ENCODE measurements at regions not wholly inside any gene's neighbourhood (a gene's known extent, or its start where the extent isn't known, plus 50 kb on each side); places are given as distances from the start of the nearest gene placed in this dataset.
"Not testable (repeated sequence)": the region's sequence is repeated elsewhere in the genome, so short reads cannot be mapped to it uniquely, and the experiment has no call there.

GRCh38 chr15:99799854-99800250 is 66.6 kb upstream of the LYSMD4 start:
- H2AFZ ChIP-seq (ENCODE audit: low read depth, low read length); H3K4me1 ChIP-seq (ENCODE audit: control insufficient read depth, extremely low read depth, insufficient read depth, low read length); FAIRE-seq; H3K79me2 ChIP-seq (ENCODE audit: control insufficient read depth, insufficient read depth, low read length); H3K36me3 ChIP-seq (ENCODE audit: control insufficient read depth in 2 of 2, extremely low read depth in 1 of 2, insufficient read depth in 2 of 2, low read length in 2 of 2); H3K9me3 ChIP-seq (replicated peaks; ENCODE audit: control insufficient read depth, insufficient read depth, low read length); dilution Hi-C loops (cut with MboI; ENCODE audit: extremely low pct_ligation_motif_present, low sequenced_read_pairs); intact Hi-C loops (cut with micrococcal nuclease); H3K4me3 ChIP-seq (replicated peaks in 1 of 3; ENCODE audit: insufficient read depth in 1 of 3, low read depth in 1 of 3, low read length in 3 of 3); DNase-seq (ENCODE audit: low read depth, low spot score); H3K27ac ChIP-seq (ENCODE audit: insufficient read depth, low read depth, low read length); H3K9ac ChIP-seq (replicated peaks; ENCODE audit: extremely low read depth, insufficient read depth, low read length); H4K20me1 ChIP-seq (replicated peaks; ENCODE audit: control insufficient read depth, extremely low read depth, insufficient read depth, low read length); POLR2A ChIA-PET; BruUV-seq (replicated peaks); H3K4me2 ChIP-seq (ENCODE audit: insufficient read depth, low read length); H3K9me1 ChIP-seq (replicated peaks; ENCODE audit: control insufficient read depth, extremely low read depth, insufficient read depth, low read length); H3K27me3 ChIP-seq (ENCODE audit: control insufficient read depth in 2 of 2, insufficient read depth in 2 of 2, low read length in 2 of 2): not testable (repeated sequence)
- CTCF ChIA-PET = interaction anchor here (3.4 kb wide), 1 partner anchor 527 kb away, joined by 19 read pairs; no protein-coding TSS in a partner anchor

GRCh38 chr15:99799182-99799853 is 66.1 kb upstream of the LYSMD4 start:
- H4K20me1 ChIP-seq (replicated peaks; ENCODE audit: control insufficient read depth, extremely low read depth, insufficient read depth, low read length); FAIRE-seq; dilution Hi-C loops (cut with MboI; ENCODE audit: extremely low pct_ligation_motif_present, low sequenced_read_pairs); H3K36me3 ChIP-seq (ENCODE audit: control insufficient read depth in 2 of 2, extremely low read depth in 1 of 2, insufficient read depth in 2 of 2, low read length in 2 of 2); H3K9ac ChIP-seq (replicated peaks; ENCODE audit: extremely low read depth, insufficient read depth, low read length); H3K27ac ChIP-seq (ENCODE audit: insufficient read depth, low read depth, low read length); H2AFZ ChIP-seq (ENCODE audit: low read depth, low read length); H3K4me1 ChIP-seq (ENCODE audit: control insufficient read depth, extremely low read depth, insufficient read depth, low read length); H3K9me3 ChIP-seq (replicated peaks; ENCODE audit: control insufficient read depth, insufficient read depth, low read length); H3K4me3 ChIP-seq (replicated peaks in 1 of 3; ENCODE audit: insufficient read depth in 1 of 3, low read depth in 1 of 3, low read length in 3 of 3); BruUV-seq (replicated peaks); POLR2A ChIA-PET; H3K79me2 ChIP-seq (ENCODE audit: control insufficient read depth, insufficient read depth, low read length); DNase-seq (ENCODE audit: low read depth, low spot score); H3K4me2 ChIP-seq (ENCODE audit: insufficient read depth, low read length); H3K27me3 ChIP-seq (ENCODE audit: control insufficient read depth in 2 of 2, insufficient read depth in 2 of 2, low read length in 2 of 2); H3K9me1 ChIP-seq (replicated peaks; ENCODE audit: control insufficient read depth, extremely low read depth, insufficient read depth, low read length); intact Hi-C loops (cut with micrococcal nuclease): not testable (repeated sequence)
- CTCF ChIA-PET = interaction anchor here (2.0 to 3.4 kb wide), 2 partner anchors 526 to 1967 kb away, joined by 19 to 21 read pairs; no protein-coding TSS in a partner anchor

- CTCF ChIA-PET = interaction anchor here (2.0 to 3.4 kb wide), 2 partner anchors 524 to 1969 kb away, joined by 19 to 21 read pairs; no protein-coding TSS in a partner anchor
- dilution Hi-C loops (cut with MboI; ENCODE audit: extremely low pct_ligation_motif_present, low sequenced_read_pairs); H3K79me2 ChIP-seq (ENCODE audit: control insufficient read depth, insufficient read depth, low read length): not testable (repeated sequence)
Measured at GRCh38 chr15:99796940-99797870, 64.0 kb upstream of the LYSMD4 start.

More at GRCh38 chr15:99796940-99797870, 64.0 kb upstream of the LYSMD4 start:
- H3K36me3 ChIP-seq (ENCODE audit: control insufficient read depth in 2 of 2, extremely low read depth in 1 of 2, insufficient read depth in 2 of 2, low read length in 2 of 2); H3K4me2 ChIP-seq (ENCODE audit: insufficient read depth, low read length); H3K4me1 ChIP-seq (ENCODE audit: control insufficient read depth, extremely low read depth, insufficient read depth, low read length); H2AFZ ChIP-seq (ENCODE audit: low read depth, low read length); DNase-seq (ENCODE audit: low read depth, low spot score); H4K20me1 ChIP-seq (replicated peaks; ENCODE audit: control insufficient read depth, extremely low read depth, insufficient read depth, low read length); BruUV-seq (replicated peaks); H3K27ac ChIP-seq (ENCODE audit: insufficient read depth, low read depth, low read length); H3K9me1 ChIP-seq (replicated peaks; ENCODE audit: control insufficient read depth, extremely low read depth, insufficient read depth, low read length); H3K9me3 ChIP-seq (replicated peaks; ENCODE audit: control insufficient read depth, insufficient read depth, low read length); H3K27me3 ChIP-seq (ENCODE audit: control insufficient read depth in 2 of 2, insufficient read depth in 2 of 2, low read length in 2 of 2); POLR2A ChIA-PET; H3K4me3 ChIP-seq (replicated peaks in 1 of 3; ENCODE audit: insufficient read depth in 1 of 3, low read depth in 1 of 3, low read length in 3 of 3); H3K9ac ChIP-seq (replicated peaks; ENCODE audit: extremely low read depth, insufficient read depth, low read length): not testable (repeated sequence)
- peak; percentile 66 for FAIRE-seq
- intact Hi-C loops (cut with micrococcal nuclease) = loop anchor here (1.0 kb wide), 1 partner anchor 524 kb away; no protein-coding TSS in a partner anchor

All from endothelial cell of umbilical vein (primary cell).